ENCODE measurements at regions not wholly inside any gene's neighbourhood (a gene's known extent, or its start where the extent isn't known, plus 50 kb on each side); places are given as distances from the start of the nearest gene placed in this dataset.

DNA sequence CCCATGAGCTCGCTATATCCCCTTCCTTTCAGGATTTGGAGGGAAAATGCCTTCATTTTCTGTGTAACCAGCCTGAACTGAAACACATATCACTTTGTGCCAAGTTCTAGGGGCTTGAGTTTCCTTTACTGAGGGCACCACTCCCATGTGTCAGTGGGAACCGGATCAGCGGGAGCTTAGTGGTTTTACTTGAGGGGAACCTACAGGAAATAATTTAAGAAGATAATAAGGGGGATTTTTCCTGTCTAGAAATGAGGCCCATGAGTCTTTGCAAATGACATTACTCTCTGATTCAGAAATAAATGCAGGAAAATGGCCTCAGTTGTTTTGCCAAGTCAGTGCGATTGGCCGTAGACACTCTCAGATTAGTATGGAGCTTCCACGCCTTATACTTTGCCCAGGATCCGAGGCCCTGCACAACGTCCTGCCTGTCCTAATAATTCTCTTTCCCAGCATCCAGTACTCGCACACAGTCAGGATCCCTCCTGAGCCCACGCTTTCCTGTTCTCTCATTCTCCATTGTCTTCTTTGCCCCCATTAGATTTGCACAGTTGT, 86.4 kb upstream of the LYZL1 start:
- TF ChIP-seq, protein P1, sequence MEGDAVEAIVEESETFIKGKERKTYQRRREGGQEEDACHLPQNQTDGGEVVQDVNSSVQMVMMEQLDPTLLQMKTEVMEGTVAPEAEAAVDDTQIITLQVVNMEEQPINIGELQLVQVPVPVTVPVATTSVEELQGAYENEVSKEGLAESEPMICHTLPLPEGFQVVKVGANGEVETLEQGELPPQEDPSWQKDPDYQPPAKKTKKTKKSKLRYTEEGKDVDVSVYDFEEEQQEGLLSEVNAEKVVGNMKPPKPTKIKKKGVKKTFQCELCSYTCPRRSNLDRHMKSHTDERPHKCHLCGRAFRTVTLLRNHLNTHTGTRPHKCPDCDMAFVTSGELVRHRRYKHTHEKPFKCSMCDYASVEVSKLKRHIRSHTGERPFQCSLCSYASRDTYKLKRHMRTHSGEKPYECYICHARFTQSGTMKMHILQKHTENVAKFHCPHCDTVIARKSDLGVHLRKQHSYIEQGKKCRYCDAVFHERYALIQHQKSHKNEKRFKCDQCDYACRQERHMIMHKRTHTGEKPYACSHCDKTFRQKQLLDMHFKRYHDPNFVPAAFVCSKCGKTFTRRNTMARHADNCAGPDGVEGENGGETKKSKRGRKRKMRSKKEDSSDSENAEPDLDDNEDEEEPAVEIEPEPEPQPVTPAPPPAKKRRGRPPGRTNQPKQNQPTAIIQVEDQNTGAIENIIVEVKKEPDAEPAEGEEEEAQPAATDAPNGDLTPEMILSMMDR (IDR thresholded peaks at IDR 0.05; ENCODE audit: low read depth, low read length, missing input control) = no peak
- no peak for TF ChIP-seq RXRA (IDR thresholded peaks at IDR 0.05)
